Upper lobe of left lung (tissue), 6 donors: ENCODE measurements at regions not wholly inside any gene's neighbourhood (a gene's known extent, or its start where the extent isn't known, plus 50 kb on each side); places are given as distances from the start of the nearest gene placed in this dataset.

Experiments used
- ATAC-seq, 2 donors: fragments of 200-7000 bp; cut with Tn5 transposase; one replicate each; pipeline ENCODE4 v1.9.1; 2022; ENCODE audit warnings: mild to moderate bottlenecking in 2 of 2, moderate library complexity in 2 of 2; ENCODE audit not compliant: low FRiP score in 2 of 2
- DNase-seq, 2 donors: peaks; one replicate each; pipeline ENCODE4 v3.0.0-alpha.2; 2019 to 2020
- H3K27ac ChIP-seq, 4 donors: fragments of 200-600 bp; sonication (generic); one replicate each; pipeline ENCODE4 v1.5.1; 2016 to 2019
- H3K27me3 ChIP-seq, 4 donors: fragments of 200-600 bp; sonication (generic); one replicate each; pipeline ENCODE4 v1.5.1; 2017 to 2019
- H3K36me3 ChIP-seq, 4 donors: fragments of 200-600 bp; sonication (generic); one replicate each; pipeline ENCODE4 v1.5.1; 2016 to 2019
- H3K4me1 ChIP-seq, 4 donors: fragments of 200-600 bp; sonication (generic); one replicate each; pipeline ENCODE4 v1.5.1; 2018 to 2019
- H3K4me3 ChIP-seq, 4 donors: fragments of 200-600 bp; sonication (generic); one replicate each; pipeline ENCODE4 v1.5.1; 2017 to 2019; ENCODE audit warnings: mild to moderate bottlenecking in 2 of 4, moderate library complexity in 1 of 4
- H3K9me3 ChIP-seq, 4 donors: fragments of 200-600 bp; sonication (generic); one replicate each; pipeline ENCODE4 v1.5.1; 2018 to 2019
- CTCF ChIP-seq, 6 experiments: fragments of 450-650 bp in 4 of 6; fragments of 200-600 bp in 2 of 6; sonication (generic) in 2 of 6; IDR thresholded peaks; one replicate each; pipeline ENCODE4 v1.5.1; 2016 to 2019; ENCODE audit warnings: antibody characterized with exemption in 6 of 6
- EP300 ChIP-seq, 4 donors: sonication (generic); formaldehyde crosslinking; IDR thresholded peaks; one replicate each; pipeline ENCODE4 v1.5.1; 2017; ENCODE audit warnings: antibody characterized with exemption in 4 of 4, control low read depth in 2 of 4
- POLR2A ChIP-seq, 4 donors: fragments of 450-650 bp; IDR thresholded peaks; one replicate each; pipeline ENCODE4 v1.5.1; 2016 to 2017; ENCODE audit warnings: antibody characterized with exemption in 4 of 4, mild to moderate bottlenecking in 2 of 4
- POLR2AphosphoS5 ChIP-seq, 2 donors: sonication (generic); formaldehyde crosslinking; IDR thresholded peaks; one replicate each; pipeline ENCODE4 v1.5.1; 2017; ENCODE audit warnings: antibody characterized with exemption in 2 of 2
- WGBS, 2 donors: methylation state at CpG; one replicate each; pipeline ENCODE4 v1.1.5; 2017 to 2018; 5-methylcytosine and 5-hydroxymethylcytosine counted together
- donor health status: DM: no; HTN: no; CAD: no; lungs with moderate emphysema.
- donor health status: DM: no; HTN: yes; CAD: no; lungs with severe emphysema.

GRCh38 chr22:49643466-49643865, 184.2 kb downstream of the BRD1 start:
- Histone ChIP-seq H3K4me1 (peaks cover 0 to 22% (median 13%) of the 10 kb centered on the region in 4 donors), H3K27ac (peak overlapping the region in 1 of 4 donors; percentile 37), H3K9me3 (no peaks in the 10 kb centered on the region), H3K27me3 (no peaks in the 10 kb centered on the region), H3K4me3 (no peak overlapping the region), H3K36me3 (no peaks in the 10 kb centered on the region)
- ATAC-seq (no peak), DNase-seq (peak in 1 of 2 donors; percentile 78)
- 86 to 96% methylated on average over 6 to 9 of the region's 16 CpGs for WGBS, 2 donors
- TF ChIP-seq POLR2A (IDR thresholded peaks at IDR 0.05), result no peak
- TF ChIP-seq EP300 (IDR thresholded peaks at IDR 0.05), result no peak

GRCh38 chr22:49642741-49643140, 184.9 kb downstream of the BRD1 start:
- TF ChIP-seq CTCF (IDR thresholded peaks at IDR 0.05), result no peak
- no peak for TF ChIP-seq EP300 (IDR thresholded peaks at IDR 0.05)
- TF ChIP-seq POLR2AphosphoS5 (IDR thresholded peaks at IDR 0.05), result no peak
- TF ChIP-seq POLR2A (IDR thresholded peaks at IDR 0.05), result no peak
- Histone ChIP-seq H3K36me3 (peaks cover 0 to 3% (median 0%) of the 10 kb centered on the region in 4 donors), H3K27me3 (no peaks in the 10 kb centered on the region), H3K4me3 (no peak overlapping the region), H3K4me1 (peaks cover 0 to 22% (median 10%) of the 10 kb centered on the region in 4 donors), H3K9me3 (no peaks in the 10 kb centered on the region), H3K27ac (peak overlapping the region in 3 of 4 donors; percentile 11 to 49 (median 37))
- WGBS, 2 donors, result 63% methylated on average over 6 of the region's 8 CpGs; no CpG with 5 or more reads in 1 of the 2 donors
- DNase-seq (peak in 1 of 2 donors; percentile 61), ATAC-seq (no peak)

GRCh38 chr22:49642331-49642730, 185.3 kb downstream of the BRD1 start:
- 39 to 50% methylated on average over 3 to 7 of the region's 7 CpGs for WGBS, 2 donors
- peaks cover 0 to 4% (median 0%) of the 10 kb centered on the region in 4 donors for H3K36me3 ChIP-seq
- TF ChIP-seq POLR2A (IDR thresholded peaks at IDR 0.05), result no peak
- no peak for TF ChIP-seq EP300 (IDR thresholded peaks at IDR 0.05)
- no peak for TF ChIP-seq POLR2AphosphoS5 (IDR thresholded peaks at IDR 0.05)
- no peaks in the 10 kb centered on the region for H3K9me3 ChIP-seq
- ATAC-seq, result no peak
- DNase-seq, result no peak
- H3K4me1 ChIP-seq, result peaks cover 0 to 22% (median 10%) of the 10 kb centered on the region in 4 donors
- H3K27me3 ChIP-seq, result no peaks in the 10 kb centered on the region
- H3K4me3 ChIP-seq, result no peak overlapping the region
- H3K27ac ChIP-seq, result peak overlapping the region in 2 of 4 donors; percentile 37 to 49

GRCh38 chr22:49641770-49642313, 185.8 kb downstream of the BRD1 start:
- DNase-seq (peak in 1 of 2 donors; percentile 43), ATAC-seq (no peak)
- Histone ChIP-seq H3K27ac (peak overlapping the region in 1 of 4 donors; percentile 49), H3K27me3 (no peaks in the 10 kb centered on the region), H3K4me1 (peaks cover 0 to 22% (median 10%) of the 10 kb centered on the region in 4 donors), H3K4me3 (no peak overlapping the region), H3K9me3 (no peaks in the 10 kb centered on the region), H3K36me3 (peaks cover 0 to 4% (median 0%) of the 10 kb centered on the region in 4 donors)
- 85 to 94% methylated on average over 8 to 12 of the region's 12 CpGs for WGBS, 2 donors
- TF ChIP-seq POLR2A (IDR thresholded peaks at IDR 0.05), result no peak
- no peak for TF ChIP-seq POLR2AphosphoS5 (IDR thresholded peaks at IDR 0.05)
- no peak for TF ChIP-seq CTCF (IDR thresholded peaks at IDR 0.05)
- TF ChIP-seq EP300 (IDR thresholded peaks at IDR 0.05), result no peak

GRCh38 chr22:49640366-49641095, 187.1 kb downstream of the BRD1 start:
- Histone ChIP-seq H3K4me3 (no peak overlapping the region), H3K27ac (no peak overlapping the region), H3K27me3 (no peaks in the 10 kb centered on the region), H3K36me3 (peaks cover 0 to 4% (median 0%) of the 10 kb centered on the region in 4 donors), H3K9me3 (no peaks in the 10 kb centered on the region), H3K4me1 (peaks cover 0 to 22% (median 10%) of the 10 kb centered on the region in 4 donors)
- WGBS, 2 donors, result 78 to 92% methylated on average over 7 to 18 of the region's 26 CpGs
- TF ChIP-seq EP300 (IDR thresholded peaks at IDR 0.05) (no peak), POLR2A (IDR thresholded peaks at IDR 0.05) (no peak), CTCF (IDR thresholded peaks at IDR 0.05) (no peak), POLR2AphosphoS5 (IDR thresholded peaks at IDR 0.05) (no peak)
- peak in 1 of 2 donors; percentile 67 for DNase-seq
- ATAC-seq, result no peak
